ENCODE measurements at regions not wholly inside any gene's neighbourhood (a gene's known extent, or its start where the extent isn't known, plus 50 kb on each side); places are given as distances from the start of the nearest gene placed in this dataset.
"Not testable (repeated sequence)": the region's sequence is repeated elsewhere in the genome, so short reads cannot be mapped to it uniquely, and the experiment has no call there.

- no peak for ATAC-seq
- no peak for DNase-seq (ENCODE audit: missing footprints)
- intact Hi-C loops (cut with DNase I) = no loop called here
Measured at GRCh38 chr5:126274763-126275125, 148.5 kb upstream of the GRAMD2B start.

DNA sequence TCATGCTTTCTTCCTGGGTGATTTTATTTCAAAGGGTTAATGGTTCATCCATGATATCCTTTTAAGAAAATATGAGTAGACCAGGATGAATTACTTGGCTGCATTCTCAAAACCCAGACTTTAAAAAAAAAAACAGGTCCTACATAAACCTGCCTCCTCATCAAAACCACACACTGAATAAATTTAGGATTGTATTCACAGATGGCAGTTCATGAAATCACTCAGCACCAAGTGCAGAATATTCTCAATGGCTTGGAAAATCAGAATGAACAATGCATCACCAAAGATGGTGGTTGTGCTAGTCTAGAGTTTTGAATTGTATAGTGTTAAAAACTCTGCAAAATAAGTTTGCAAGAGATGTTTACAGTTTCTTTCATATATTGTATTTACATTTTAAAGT is 145.4 kb upstream of the GRAMD2B start:
- intact Hi-C loops (cut with DNase I) = no loop called here
- ATAC-seq (no peak), DNase-seq (ENCODE audit: missing footprints) (no peak)

- ATAC-seq (peak; percentile 88), DNase-seq (ENCODE audit: missing footprints) (no peak)
- intact Hi-C loops (cut with DNase I) = no loop called here
Measured at GRCh38 chr5:126280343-126280742, 142.9 kb upstream of the GRAMD2B start.

- ATAC-seq (no peak), DNase-seq (ENCODE audit: missing footprints) (no peak)
- intact Hi-C loops (cut with DNase I) = no loop called here
Measured at GRCh38 chr5:126280846-126281245, 142.4 kb upstream of the GRAMD2B start.

DNA sequence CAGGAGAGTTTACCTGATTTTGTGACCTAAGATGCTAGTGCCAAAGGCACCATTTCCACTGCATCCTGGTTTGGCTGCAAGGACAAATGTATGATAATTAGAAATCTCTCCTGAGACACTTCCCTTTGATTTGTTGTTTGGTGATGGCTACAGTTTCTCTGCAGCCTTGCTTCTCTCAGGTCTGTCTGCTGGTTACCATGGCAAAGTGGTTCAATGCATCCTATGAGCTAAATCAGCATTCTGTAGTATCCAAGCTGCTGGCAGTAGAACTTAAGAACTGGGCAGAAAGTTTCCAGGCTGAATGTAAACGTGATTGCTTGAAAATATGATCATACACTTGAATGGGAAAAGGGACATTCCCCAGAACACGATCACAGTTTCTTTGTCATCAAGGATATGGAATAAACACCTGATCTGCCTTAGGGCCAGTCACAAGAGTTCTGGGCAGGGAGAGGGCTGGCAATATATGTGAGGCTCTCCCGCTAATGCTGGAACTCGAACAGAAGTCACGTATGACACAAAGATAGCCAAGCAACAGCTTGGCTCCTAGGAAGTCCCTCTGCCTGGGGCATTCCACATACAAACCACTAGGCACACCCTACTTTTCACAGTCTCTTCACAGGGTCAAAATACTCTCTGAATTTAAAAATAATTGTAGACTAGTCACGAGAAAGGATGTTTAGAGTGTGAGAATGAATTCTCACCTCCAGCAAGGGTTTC is 138.1 kb upstream of the GRAMD2B start:
- DNase-seq (ENCODE audit: missing footprints) (no peak), ATAC-seq (no peak)
- intact Hi-C loops (cut with DNase I) = no loop called here

DNA sequence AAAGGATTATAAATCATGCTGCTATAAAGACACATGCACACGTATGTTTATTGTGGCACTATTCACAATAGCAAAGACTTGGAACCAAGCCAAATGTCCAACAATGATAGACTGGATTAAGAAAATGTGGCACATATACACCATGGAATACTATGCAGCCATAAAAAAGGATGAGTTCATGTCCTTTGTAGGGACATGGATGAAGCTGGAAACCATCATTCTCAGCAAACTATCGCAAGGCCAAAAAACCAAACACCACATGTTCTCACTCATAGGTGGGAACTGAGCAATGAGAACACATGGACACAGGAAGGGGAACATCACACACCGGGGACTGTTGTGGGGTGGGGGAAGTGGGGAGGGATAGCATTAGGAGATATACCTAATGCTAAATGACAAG is 127.1 kb upstream of the GRAMD2B start:
- ATAC-seq; DNase-seq (ENCODE audit: missing footprints); intact Hi-C loops (cut with DNase I): not testable (repeated sequence)

GRCh38 chr5:126300293-126300692 is 122.9 kb upstream of the GRAMD2B start:
- ATAC-seq (no peak), DNase-seq (ENCODE audit: missing footprints) (no peak)
- intact Hi-C loops (cut with DNase I) = no loop called here

GRCh38 chr5:126301056-126301455 is 122.2 kb upstream of the GRAMD2B start:
- ATAC-seq (no peak), DNase-seq (ENCODE audit: missing footprints) (no peak)
- intact Hi-C loops (cut with DNase I) = no loop called here

GRCh38 chr5:126309860-126310259 is 113.3 kb upstream of the GRAMD2B start:
- intact Hi-C loops (cut with DNase I) = no loop called here
- no peak for ATAC-seq
- no peak for DNase-seq (ENCODE audit: missing footprints)

DNA sequence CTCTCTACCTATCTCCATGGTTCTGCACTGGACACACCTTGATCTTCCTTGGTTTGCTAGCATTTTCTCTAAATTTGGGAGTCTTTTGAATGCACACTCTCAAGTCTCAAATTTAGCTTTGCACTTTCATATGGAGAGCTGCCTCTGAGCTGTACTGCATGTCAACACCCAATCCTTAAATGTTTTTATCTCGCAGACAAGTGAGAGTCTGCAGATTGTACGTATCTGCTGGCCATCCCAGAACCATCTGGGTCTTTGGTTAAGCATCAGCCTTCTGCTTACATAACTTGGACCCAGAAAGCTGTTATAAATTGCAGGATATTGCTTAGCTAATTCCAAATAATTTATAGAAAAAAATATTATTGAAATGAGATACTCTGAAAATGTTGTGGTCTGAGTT is 111.4 kb upstream of the GRAMD2B start:
- no peak for ATAC-seq
- DNase-seq (ENCODE audit: missing footprints) = no peak
- intact Hi-C loops (cut with DNase I) = no loop called here

- intact Hi-C loops (cut with DNase I) = no loop called here
- DNase-seq (ENCODE audit: missing footprints) (no peak), ATAC-seq (no peak)
Measured at GRCh38 chr5:126315341-126315740, 107.9 kb upstream of the GRAMD2B start.

- intact Hi-C loops (cut with DNase I) = no loop called here
- ATAC-seq (no peak), DNase-seq (ENCODE audit: missing footprints) (no peak)
Measured at GRCh38 chr5:126332326-126332725, 90.9 kb upstream of the GRAMD2B start.

DNA sequence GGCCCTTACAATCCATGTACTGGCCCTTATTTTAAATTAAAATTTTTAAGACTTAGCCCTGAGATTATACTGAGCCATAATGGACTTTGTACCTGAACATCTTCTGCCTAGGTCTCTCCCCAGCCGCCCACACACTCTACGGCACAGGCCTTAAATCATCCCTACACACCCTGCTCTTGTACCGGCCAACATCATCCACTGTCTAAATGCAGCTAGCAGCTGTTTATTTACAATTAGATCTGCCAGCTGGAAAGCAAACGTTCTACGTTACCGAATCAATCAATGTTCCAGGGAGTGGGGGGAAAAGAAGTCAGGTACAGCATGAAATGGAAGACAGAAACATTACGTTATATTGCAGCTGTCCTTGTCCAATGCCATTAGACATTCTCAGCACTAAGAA is 88.4 kb upstream of the GRAMD2B start:
- ATAC-seq (no peak), DNase-seq (ENCODE audit: missing footprints) (no peak)
- intact Hi-C loops (cut with DNase I) = loop anchor here (5.0 kb wide), 1 partner anchor 203 kb away; no protein-coding TSS in a partner anchor

DNA sequence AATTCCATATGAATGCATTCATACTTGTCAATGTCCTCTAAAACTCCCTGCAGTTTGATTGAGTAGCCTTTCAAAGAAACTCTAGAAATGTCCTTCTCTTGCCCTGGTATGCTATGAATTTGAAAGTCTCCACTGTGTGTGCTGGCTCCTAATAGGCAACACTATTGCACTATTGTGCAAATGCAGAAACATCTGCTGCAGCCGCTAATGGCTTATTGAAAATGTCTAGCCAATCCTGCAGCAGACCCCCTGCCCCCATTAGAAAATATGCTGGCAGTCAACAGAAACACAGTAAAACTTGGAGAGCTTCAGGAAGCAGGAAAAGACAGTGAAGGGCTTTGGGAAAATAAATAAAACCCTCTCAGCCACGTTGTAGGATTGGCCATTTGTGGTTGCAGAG is 87.3 kb upstream of the GRAMD2B start:
- DNase-seq (ENCODE audit: missing footprints) = no peak
- ATAC-seq = no peak
- intact Hi-C loops (cut with DNase I) = loop anchor here (5.0 kb wide), 1 partner anchor 201 kb away; no protein-coding TSS in a partner anchor

DNA sequence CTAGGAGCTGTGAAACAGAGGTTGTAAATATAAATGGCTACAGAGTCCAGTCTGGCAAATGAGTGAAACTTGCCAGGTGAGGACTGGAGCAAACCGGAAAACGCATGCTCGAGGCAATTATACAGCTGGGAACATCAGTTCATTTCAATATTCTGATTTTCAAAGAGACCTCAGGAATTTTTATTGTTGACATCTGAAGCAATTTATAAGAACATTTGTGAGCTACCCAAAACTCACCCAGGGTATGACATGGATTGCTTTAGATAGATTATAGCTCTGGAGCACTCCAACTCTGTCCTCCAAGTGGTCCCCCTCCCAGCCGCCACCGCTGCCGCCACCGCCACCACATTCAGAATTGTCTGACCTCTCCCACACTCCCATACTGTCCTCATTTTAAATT is 84.6 kb upstream of the GRAMD2B start:
- ATAC-seq = no peak
- intact Hi-C loops (cut with DNase I) = loop anchor here (2.0 to 5.0 kb wide), 2 partner anchors 199 to 256 kb away; partner anchors contain the start of gene ALDH7A1
- no peak for DNase-seq (ENCODE audit: missing footprints)

DNA sequence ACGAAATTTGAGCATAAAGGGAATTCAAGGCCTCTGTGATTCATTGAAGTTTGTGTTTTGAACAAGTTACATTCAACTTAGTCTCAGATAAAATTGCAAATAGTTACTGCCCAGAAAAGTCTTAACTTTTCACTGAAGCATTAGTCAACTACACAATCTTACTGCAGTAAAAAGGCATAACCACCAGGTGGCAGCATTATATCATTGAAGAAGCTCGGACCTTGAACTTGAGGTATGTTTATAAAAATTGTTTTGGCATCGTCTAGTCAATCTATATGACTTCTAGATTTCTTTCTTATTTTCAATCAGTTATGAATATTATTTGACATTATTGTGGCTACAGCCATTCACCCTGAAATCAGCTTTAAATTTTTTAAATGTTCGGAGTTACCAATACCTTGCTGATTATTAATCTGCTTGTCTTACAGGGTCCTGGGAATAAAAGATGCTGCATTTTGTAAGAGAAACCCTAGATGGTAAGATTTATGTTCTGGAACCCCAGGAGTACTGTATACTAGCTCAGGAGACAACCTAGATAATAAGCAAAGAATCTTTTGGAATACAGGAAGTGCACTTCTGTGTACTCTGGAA is 83.9 kb upstream of the GRAMD2B start:
- ATAC-seq (no peak), DNase-seq (ENCODE audit: missing footprints) (no peak)
- intact Hi-C loops (cut with DNase I) = loop anchor here (2.0 to 5.0 kb wide), 2 partner anchors 198 to 255 kb away; partner anchors contain the start of gene ALDH7A1

- ATAC-seq = no peak
- intact Hi-C loops (cut with DNase I) = no loop called here
- DNase-seq (ENCODE audit: missing footprints) = no peak
Measured at GRCh38 chr5:126341906-126342630, 81.1 kb upstream of the GRAMD2B start.

GRCh38 chr5:126348855-126349635 is 74.2 kb upstream of the GRAMD2B start:
- ATAC-seq (no peak), DNase-seq (ENCODE audit: missing footprints) (no peak)
- intact Hi-C loops (cut with DNase I) = no loop called here

GRCh38 chr5:126351153-126351552 is 72.1 kb upstream of the GRAMD2B start:
- DNase-seq (ENCODE audit: missing footprints) (no peak), ATAC-seq (no peak)
- intact Hi-C loops (cut with DNase I) = loop anchor here (5.0 kb wide), 1 partner anchor 246 kb away; the partner anchor contains the start of gene ALDH7A1
